ENCODE measurements at regions not wholly inside any gene's neighbourhood (a gene's known extent, or its start where the extent isn't known, plus 50 kb on each side); places are given as distances from the start of the nearest gene placed in this dataset.
"Not testable (repeated sequence)": the region's sequence is repeated elsewhere in the genome, so short reads cannot be mapped to it uniquely, and the experiment has no call there.

- DNase-seq (ENCODE audit: low read depth): no peak
These were observed 100.4 kb downstream of the CD83 start for GRCh38 chr6:14217728-14218518.

GRCh38 chr6:14218519-14218800, 100.9 kb downstream of the CD83 start:
- DNase-seq (ENCODE audit: low read depth): no peak

GRCh38 chr6:14221564-14222279, 104.2 kb downstream of the CD83 start:
- DNase-seq (ENCODE audit: low read depth): no peak

GRCh38 chr6:14222956-14223355, 105.4 kb downstream of the CD83 start:
- DNase-seq (ENCODE audit: low read depth): no peak

- DNase-seq (ENCODE audit: low read depth): no peak
These were observed 107.0 kb downstream of the CD83 start for GRCh38 chr6:14224359-14225103.

- no peak for DNase-seq (ENCODE audit: low read depth)
These were observed 108.6 kb downstream of the CD83 start for GRCh38 chr6:14226051-14226660.

- no peak for DNase-seq (ENCODE audit: low read depth)
These were observed 111.0 kb downstream of the CD83 start for GRCh38 chr6:14228571-14228970.

GRCh38 chr6:14231071-14231483, 113.5 kb downstream of the CD83 start:
- DNase-seq (ENCODE audit: low read depth): no peak

- DNase-seq (ENCODE audit: low read depth): no peak
These were observed 114.1 kb downstream of the CD83 start for GRCh38 chr6:14231501-14232280.

- DNase-seq (ENCODE audit: low read depth): no peak
These were observed 115.3 kb downstream of the CD83 start for GRCh38 chr6:14232889-14233288.

GRCh38 chr6:14235653-14236356, 118.2 kb downstream of the CD83 start:
- DNase-seq (ENCODE audit: low read depth): no peak

GRCh38 chr6:14239097-14239496, 121.5 kb downstream of the CD83 start:
- no peak for DNase-seq (ENCODE audit: low read depth)

- DNase-seq (ENCODE audit: low read depth): peak; percentile 37
These were observed 123.0 kb downstream of the CD83 start for GRCh38 chr6:14240411-14241166.

GRCh38 chr6:14241255-14242070, 123.9 kb downstream of the CD83 start:
- no peak for DNase-seq (ENCODE audit: low read depth)

GRCh38 chr6:14242912-14243311, 125.3 kb downstream of the CD83 start:
- not testable (repeated sequence) for DNase-seq (ENCODE audit: low read depth)

GRCh38 chr6:14243597-14243996, 126.0 kb downstream of the CD83 start:
- DNase-seq (ENCODE audit: low read depth): no peak

GRCh38 chr6:14246876-14247275, 129.3 kb downstream of the CD83 start:
- no peak for DNase-seq (ENCODE audit: low read depth)

- DNase-seq (ENCODE audit: low read depth): no peak
These were observed 133.0 kb downstream of the CD83 start for GRCh38 chr6:14250573-14250972.

- DNase-seq (ENCODE audit: low read depth): no peak
These were observed 134.8 kb downstream of the CD83 start for GRCh38 chr6:14252271-14252850.
